ENCODE measurements at regions not wholly inside any gene's neighbourhood (a gene's known extent, or its start where the extent isn't known, plus 50 kb on each side); places are given as distances from the start of the nearest gene placed in this dataset.

- Histone ChIP-seq H3K27me3 (ENCODE audit: control insufficient read depth in 2 of 2, insufficient read depth in 2 of 2, low read length in 2 of 2) (no peaks in the 10 kb centered on the region), H3K36me3 (ENCODE audit: control insufficient read depth in 2 of 2, insufficient read depth in 2 of 2, low read length in 2 of 2) (no peaks in the 10 kb centered on the region), H3K9me3 (ENCODE audit: control insufficient read depth in 2 of 2, low read length in 2 of 2) (no peaks in the 10 kb centered on the region), H3K4me1 (ENCODE audit: control insufficient read depth in 2 of 2, insufficient read depth in 2 of 2, low read length in 2 of 2) (no peaks in the 10 kb centered on the region), H3K4me3 (ENCODE audit: low read length in 2 of 2) (no peak overlapping the region), H3K9ac (ENCODE audit: low read depth in 1 of 2, low read length in 2 of 2) (no peak overlapping the region), H3K27ac (ENCODE audit: low read depth in 2 of 2, low read length in 2 of 2) (no peak overlapping the region)
These were observed 79.5 kb upstream of the MAP2 start for GRCh38 chr2:209344349-209344748.

GRCh38 chr2:209348433-209348832 is 75.4 kb upstream of the MAP2 start:
- Histone ChIP-seq H3K9me3 (ENCODE audit: control insufficient read depth in 2 of 2, low read length in 2 of 2) (no peaks in the 10 kb centered on the region), H3K27ac (ENCODE audit: low read depth in 2 of 2, low read length in 2 of 2) (no peak overlapping the region), H3K36me3 (ENCODE audit: control insufficient read depth in 2 of 2, insufficient read depth in 2 of 2, low read length in 2 of 2) (no peaks in the 10 kb centered on the region), H3K9ac (ENCODE audit: low read depth in 1 of 2, low read length in 2 of 2) (no peak overlapping the region), H3K4me3 (ENCODE audit: low read length in 2 of 2) (no peak overlapping the region), H3K27me3 (ENCODE audit: control insufficient read depth in 2 of 2, insufficient read depth in 2 of 2, low read length in 2 of 2) (no peaks in the 10 kb centered on the region), H3K4me1 (ENCODE audit: control insufficient read depth in 2 of 2, insufficient read depth in 2 of 2, low read length in 2 of 2) (no peaks in the 10 kb centered on the region)

- Histone ChIP-seq H3K36me3 (ENCODE audit: control insufficient read depth in 2 of 2, insufficient read depth in 2 of 2, low read length in 2 of 2) (no peaks in the 10 kb centered on the region), H3K9ac (ENCODE audit: low read depth in 1 of 2, low read length in 2 of 2) (no peak overlapping the region), H3K9me3 (ENCODE audit: control insufficient read depth in 2 of 2, low read length in 2 of 2) (no peaks in the 10 kb centered on the region), H3K27me3 (ENCODE audit: control insufficient read depth in 2 of 2, insufficient read depth in 2 of 2, low read length in 2 of 2) (no peaks in the 10 kb centered on the region), H3K4me3 (ENCODE audit: low read length in 2 of 2) (no peak overlapping the region), H3K4me1 (ENCODE audit: control insufficient read depth in 2 of 2, insufficient read depth in 2 of 2, low read length in 2 of 2) (no peaks in the 10 kb centered on the region), H3K27ac (ENCODE audit: low read depth in 2 of 2, low read length in 2 of 2) (no peak overlapping the region)
These were observed 72.2 kb upstream of the MAP2 start for GRCh38 chr2:209351636-209352035.

GRCh38 chr2:209358992-209359391 is 64.9 kb upstream of the MAP2 start:
- Histone ChIP-seq H3K9ac (ENCODE audit: low read depth in 1 of 2, low read length in 2 of 2) (no peak overlapping the region), H3K9me3 (ENCODE audit: control insufficient read depth in 2 of 2, low read length in 2 of 2) (no peaks in the 10 kb centered on the region), H3K4me3 (ENCODE audit: low read length in 2 of 2) (no peak overlapping the region), H3K27me3 (ENCODE audit: control insufficient read depth in 2 of 2, insufficient read depth in 2 of 2, low read length in 2 of 2) (no peaks in the 10 kb centered on the region), H3K36me3 (ENCODE audit: control insufficient read depth in 2 of 2, insufficient read depth in 2 of 2, low read length in 2 of 2) (no peaks in the 10 kb centered on the region), H3K4me1 (ENCODE audit: control insufficient read depth in 2 of 2, insufficient read depth in 2 of 2, low read length in 2 of 2) (no peaks in the 10 kb centered on the region), H3K27ac (ENCODE audit: low read depth in 2 of 2, low read length in 2 of 2) (no peak overlapping the region)

- Histone ChIP-seq H3K36me3 (ENCODE audit: control insufficient read depth in 2 of 2, insufficient read depth in 2 of 2, low read length in 2 of 2) (no peaks in the 10 kb centered on the region), H3K9ac (ENCODE audit: low read depth in 1 of 2, low read length in 2 of 2) (no peak overlapping the region), H3K27ac (ENCODE audit: low read depth in 2 of 2, low read length in 2 of 2) (no peak overlapping the region), H3K9me3 (ENCODE audit: control insufficient read depth in 2 of 2, low read length in 2 of 2) (no peaks in the 10 kb centered on the region), H3K4me1 (ENCODE audit: control insufficient read depth in 2 of 2, insufficient read depth in 2 of 2, low read length in 2 of 2) (no peaks in the 10 kb centered on the region), H3K27me3 (ENCODE audit: control insufficient read depth in 2 of 2, insufficient read depth in 2 of 2, low read length in 2 of 2) (no peaks in the 10 kb centered on the region), H3K4me3 (ENCODE audit: low read length in 2 of 2) (no peak overlapping the region)
These were observed 56.6 kb upstream of the MAP2 start for GRCh38 chr2:209367075-209367747.

GRCh38 chr2:209368406-209368805 is 55.4 kb upstream of the MAP2 start:
- Histone ChIP-seq H3K27ac (ENCODE audit: low read depth in 2 of 2, low read length in 2 of 2) (no peak overlapping the region), H3K9me3 (ENCODE audit: control insufficient read depth in 2 of 2, low read length in 2 of 2) (no peaks in the 10 kb centered on the region), H3K4me1 (ENCODE audit: control insufficient read depth in 2 of 2, insufficient read depth in 2 of 2, low read length in 2 of 2) (no peaks in the 10 kb centered on the region), H3K36me3 (ENCODE audit: control insufficient read depth in 2 of 2, insufficient read depth in 2 of 2, low read length in 2 of 2) (no peaks in the 10 kb centered on the region), H3K9ac (ENCODE audit: low read depth in 1 of 2, low read length in 2 of 2) (no peak overlapping the region), H3K27me3 (ENCODE audit: control insufficient read depth in 2 of 2, insufficient read depth in 2 of 2, low read length in 2 of 2) (no peaks in the 10 kb centered on the region), H3K4me3 (ENCODE audit: low read length in 2 of 2) (no peak overlapping the region)

GRCh38 chr2:209368914-209369313 is 54.9 kb upstream of the MAP2 start:
- Histone ChIP-seq H3K27me3 (ENCODE audit: control insufficient read depth in 2 of 2, insufficient read depth in 2 of 2, low read length in 2 of 2) (no peaks in the 10 kb centered on the region), H3K36me3 (ENCODE audit: control insufficient read depth in 2 of 2, insufficient read depth in 2 of 2, low read length in 2 of 2) (no peaks in the 10 kb centered on the region), H3K4me1 (ENCODE audit: control insufficient read depth in 2 of 2, insufficient read depth in 2 of 2, low read length in 2 of 2) (no peaks in the 10 kb centered on the region), H3K27ac (ENCODE audit: low read depth in 2 of 2, low read length in 2 of 2) (no peak overlapping the region), H3K9ac (ENCODE audit: low read depth in 1 of 2, low read length in 2 of 2) (no peak overlapping the region), H3K9me3 (ENCODE audit: control insufficient read depth in 2 of 2, low read length in 2 of 2) (no peaks in the 10 kb centered on the region), H3K4me3 (ENCODE audit: low read length in 2 of 2) (no peak overlapping the region)

GRCh38 chr2:209369656-209370055 is 54.2 kb upstream of the MAP2 start:
- Histone ChIP-seq H3K9ac (ENCODE audit: low read depth in 1 of 2, low read length in 2 of 2) (no peak overlapping the region), H3K9me3 (ENCODE audit: control insufficient read depth in 2 of 2, low read length in 2 of 2) (no peaks in the 10 kb centered on the region), H3K4me3 (ENCODE audit: low read length in 2 of 2) (no peak overlapping the region), H3K4me1 (ENCODE audit: control insufficient read depth in 2 of 2, insufficient read depth in 2 of 2, low read length in 2 of 2) (no peaks in the 10 kb centered on the region), H3K36me3 (ENCODE audit: control insufficient read depth in 2 of 2, insufficient read depth in 2 of 2, low read length in 2 of 2) (no peaks in the 10 kb centered on the region), H3K27ac (ENCODE audit: low read depth in 2 of 2, low read length in 2 of 2) (no peak overlapping the region), H3K27me3 (ENCODE audit: control insufficient read depth in 2 of 2, insufficient read depth in 2 of 2, low read length in 2 of 2) (no peaks in the 10 kb centered on the region)

GRCh38 chr2:209371407-209371806 is 52.4 kb upstream of the MAP2 start:
- Histone ChIP-seq H3K4me3 (ENCODE audit: low read length in 2 of 2) (no peak overlapping the region), H3K36me3 (ENCODE audit: control insufficient read depth in 2 of 2, insufficient read depth in 2 of 2, low read length in 2 of 2) (no peaks in the 10 kb centered on the region), H3K9me3 (ENCODE audit: control insufficient read depth in 2 of 2, low read length in 2 of 2) (no peaks in the 10 kb centered on the region), H3K4me1 (ENCODE audit: control insufficient read depth in 2 of 2, insufficient read depth in 2 of 2, low read length in 2 of 2) (no peaks in the 10 kb centered on the region), H3K27me3 (ENCODE audit: control insufficient read depth in 2 of 2, insufficient read depth in 2 of 2, low read length in 2 of 2) (no peaks in the 10 kb centered on the region), H3K9ac (ENCODE audit: low read depth in 1 of 2, low read length in 2 of 2) (no peak overlapping the region), H3K27ac (ENCODE audit: low read depth in 2 of 2, low read length in 2 of 2) (no peak overlapping the region)

All from mucosa of rectum (tissue), 2 donors.